ENCODE measurements at regions not wholly inside any gene's neighbourhood (a gene's known extent, or its start where the extent isn't known, plus 50 kb on each side); places are given as distances from the start of the nearest gene placed in this dataset.

GRCh38 chr13:90686442-90686841 is 661.0 kb upstream of the MIR17HG start:
- DNase-seq: no peak
- intact Hi-C loops (cut with micrococcal nuclease): no loop called here
- H3K9me3 Mint-ChIP-seq: peaks cover 2% of the 10 kb centered on the region
- H3K4me3 Mint-ChIP-seq: no peak overlapping the region
- no peaks in the 10 kb centered on the region for H3K27me3 Mint-ChIP-seq
- CTCF ChIA-PET: no interaction called here
- no peaks in the 10 kb centered on the region for H3K36me3 Mint-ChIP-seq (ENCODE audit: low read depth)
- no peak for TF ChIP-seq CTCF (IDR thresholded peaks at IDR 0.05)
- H3K4me1 Mint-ChIP-seq: no peaks in the 10 kb centered on the region
- no peak overlapping the region for H3K27ac Mint-ChIP-seq
- POLR2A ChIA-PET: no interaction called here
- no peak for ATAC-seq (ENCODE audit: low read depth)

- TF ChIP-seq CTCF (IDR thresholded peaks at IDR 0.05): no peak
- intact Hi-C loops (cut with micrococcal nuclease): no loop called here
- H3K9me3 Mint-ChIP-seq: no peaks in the 10 kb centered on the region
- no peak for DNase-seq
- ATAC-seq (ENCODE audit: low read depth): no peak
- H3K27ac Mint-ChIP-seq: no peak overlapping the region
- H3K4me1 Mint-ChIP-seq: no peaks in the 10 kb centered on the region
- H3K4me3 Mint-ChIP-seq: no peak overlapping the region
- POLR2A ChIA-PET: no interaction called here
- no peaks in the 10 kb centered on the region for H3K27me3 Mint-ChIP-seq
- CTCF ChIA-PET: no interaction called here
- no peaks in the 10 kb centered on the region for H3K36me3 Mint-ChIP-seq (ENCODE audit: low read depth)
Observed at GRCh38 chr13:90689111-90689510, 658.4 kb upstream of the MIR17HG start.

GRCh38 chr13:90690458-90691080 is 656.9 kb upstream of the MIR17HG start:
- ATAC-seq (ENCODE audit: low read depth): no peak
- H3K4me3 Mint-ChIP-seq: no peak overlapping the region
- ChIA-PET POLR2A (no interaction called here), CTCF (no interaction called here)
- no peak for TF ChIP-seq CTCF (IDR thresholded peaks at IDR 0.05)
- no peaks in the 10 kb centered on the region for H3K4me1 Mint-ChIP-seq
- no peak for DNase-seq
- no peak overlapping the region for H3K27ac Mint-ChIP-seq
- H3K27me3 Mint-ChIP-seq: no peaks in the 10 kb centered on the region
- intact Hi-C loops (cut with micrococcal nuclease): no loop called here
- no peaks in the 10 kb centered on the region for H3K36me3 Mint-ChIP-seq (ENCODE audit: low read depth)
- no peaks in the 10 kb centered on the region for H3K9me3 Mint-ChIP-seq

DNA sequence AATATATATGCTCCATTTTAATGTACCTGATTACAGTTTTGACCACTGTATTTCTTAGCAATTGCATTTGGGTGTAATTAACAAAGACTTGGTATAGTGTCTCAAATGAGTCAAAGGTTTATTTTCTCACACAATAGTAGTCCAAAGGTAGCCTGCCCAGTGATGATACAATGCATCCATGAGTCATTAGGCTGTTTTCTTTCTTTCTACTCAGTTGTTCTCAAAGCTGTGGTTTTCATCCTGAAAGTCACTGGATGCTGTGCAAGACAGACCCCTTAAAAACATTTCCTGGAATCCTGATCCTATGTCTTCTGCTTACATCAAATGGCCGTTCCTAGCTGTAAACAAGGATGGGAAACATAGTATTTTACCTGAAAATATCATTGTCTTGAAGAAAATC is 651.2 kb upstream of the MIR17HG start:
- no peak for TF ChIP-seq CTCF (IDR thresholded peaks at IDR 0.05)
- Mint-ChIP-seq H3K27me3 (no peaks in the 10 kb centered on the region), H3K4me1 (no peaks in the 10 kb centered on the region), H3K9me3 (peaks cover 3% of the 10 kb centered on the region), H3K4me3 (no peak overlapping the region), H3K27ac (no peak overlapping the region), H3K36me3 (ENCODE audit: low read depth) (no peaks in the 10 kb centered on the region)
- DNase-seq (no peak), ATAC-seq (ENCODE audit: low read depth) (no peak)
- intact Hi-C loops (cut with micrococcal nuclease): no loop called here
- ChIA-PET CTCF (no interaction called here), POLR2A (no interaction called here)

DNA sequence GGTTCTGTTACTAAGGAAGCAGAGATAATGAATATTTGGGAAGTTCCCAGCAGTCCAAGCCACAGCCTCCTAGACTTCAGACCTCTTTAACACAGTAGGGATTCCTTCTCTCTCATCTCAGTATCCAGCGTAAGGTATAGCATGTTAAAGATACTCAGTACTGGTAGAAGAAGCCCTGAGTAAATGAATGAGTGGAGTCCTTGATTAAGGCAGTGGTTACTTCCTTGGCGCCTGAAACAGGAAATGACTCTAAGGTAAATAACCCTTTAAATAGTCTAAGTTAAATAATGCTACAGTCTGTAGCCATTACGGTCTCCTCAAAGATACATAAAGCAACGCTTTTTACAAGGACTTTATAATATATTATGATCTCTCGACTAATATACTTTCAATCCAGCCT is 650.8 kb upstream of the MIR17HG start:
- Mint-ChIP-seq H3K27me3 (no peaks in the 10 kb centered on the region), H3K36me3 (ENCODE audit: low read depth) (no peaks in the 10 kb centered on the region), H3K9me3 (peaks cover 6% of the 10 kb centered on the region), H3K4me1 (no peaks in the 10 kb centered on the region), H3K4me3 (no peak overlapping the region), H3K27ac (no peak overlapping the region)
- DNase-seq: no peak
- no peak for ATAC-seq (ENCODE audit: low read depth)
- CTCF ChIA-PET: no interaction called here
- intact Hi-C loops (cut with micrococcal nuclease): no loop called here
- TF ChIP-seq CTCF (IDR thresholded peaks at IDR 0.05): no peak
- POLR2A ChIA-PET: no interaction called here
